Endothelial cell of umbilical vein (primary cell): ENCODE measurements at regions not wholly inside any gene's neighbourhood (a gene's known extent, or its start where the extent isn't known, plus 50 kb on each side); places are given as distances from the start of the nearest gene placed in this dataset.

Source experiments
- CTCF ChIP-seq, 2 donors: IDR thresholded peaks; 1 replicate in 1 of 2; 2 replicates in 1 of 2; pipeline ENCODE4 v1.5.1; 2011; ENCODE audit warnings: low read length in 2 of 2, mild to moderate bottlenecking in 2 of 2, moderate library complexity in 2 of 2, control low read depth in 1 of 2, inconsistent platforms in 1 of 2, low read depth in 1 of 2; ENCODE audit not compliant: insufficient read depth in 1 of 2; ENCODE audit errors: extremely low read depth in 1 of 2
- EZH2 ChIP-seq: IDR thresholded peaks from 2 replicates; pipeline ENCODE4 v1.6.1; 2012; ENCODE audit warnings: borderline replicate concordance, low read depth, mild to moderate bottlenecking, moderate library complexity, low read length, inconsistent platforms; ENCODE audit not compliant: severe bottlenecking
- FOS ChIP-seq: IDR thresholded peaks from 2 replicates; pipeline ENCODE4 v1.6.1; 2011; ENCODE audit warnings: mild to moderate bottlenecking, low read length, moderate library complexity, borderline replicate concordance; ENCODE audit not compliant: insufficient read depth
- GATA2 ChIP-seq: IDR thresholded peaks from 2 replicates; pipeline ENCODE4 v1.7.0; 2011; ENCODE audit warnings: low read depth, mild to moderate bottlenecking, moderate library complexity, mixed read lengths, low read length; ENCODE audit not compliant: insufficient read length, insufficient read depth
- JUN ChIP-seq: IDR thresholded peaks from 2 replicates; pipeline ENCODE4 v1.6.1; 2011; ENCODE audit warnings: borderline replicate concordance, low read depth; ENCODE audit not compliant: insufficient read length, insufficient read depth
- MAX ChIP-seq: IDR thresholded peaks from 2 replicates; pipeline ENCODE4 v1.6.1; 2011; ENCODE audit not compliant: insufficient read depth, insufficient read length
- POLR2A ChIP-seq: IDR thresholded peaks from 2 replicates; pipeline ENCODE4 v1.6.1; 2012; ENCODE audit warnings: low read depth, mild to moderate bottlenecking, control low read depth, low read length
- POLR2AphosphoS5 ChIP-seq: IDR thresholded peaks from 2 replicates; pipeline ENCODE4 v1.6.1; 2012; ENCODE audit warnings: low read depth, mild to moderate bottlenecking, control low read depth, low read length, moderate library complexity; ENCODE audit not compliant: insufficient read depth

DNA sequence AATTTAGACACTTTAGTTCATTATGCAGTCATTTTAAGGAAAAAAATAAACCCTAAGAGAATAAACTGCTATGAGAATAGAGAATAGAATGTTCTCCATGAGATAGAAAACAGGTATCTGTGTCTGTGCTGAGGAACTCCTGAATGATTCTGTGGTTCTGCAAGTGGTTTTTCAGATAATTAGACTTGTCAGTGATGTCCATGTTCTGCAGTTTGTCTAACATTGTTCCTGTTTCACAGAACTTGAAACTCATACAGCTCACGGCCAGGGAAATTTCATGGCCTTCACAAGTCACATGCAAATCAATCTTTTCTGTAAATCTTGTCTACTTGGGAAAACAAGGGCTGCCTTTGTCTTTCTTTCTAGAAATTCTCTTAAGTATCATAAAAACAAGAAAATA is 73.4 kb upstream of the HMGCLL1 start:
- TF ChIP-seq CTCF (IDR thresholded peaks at IDR 0.05; ENCODE audit: extremely low read depth in 1 of 2, insufficient read depth in 1 of 2, low read depth in 1 of 2, low read length in 2 of 2) (no peak), POLR2A (no peak), EZH2 (no peak), JUN (no peak), GATA2 (no peak), MAX (no peak), FOS (no peak), POLR2AphosphoS5 (no peak)
